Heart left ventricle (tissue), 13 donors: ENCODE measurements at regions not wholly inside any gene's neighbourhood (a gene's known extent, or its start where the extent isn't known, plus 50 kb on each side); places are given as distances from the start of the nearest gene placed in this dataset.
"Not testable (repeated sequence)": the region's sequence is repeated elsewhere in the genome, so short reads cannot be mapped to it uniquely, and the experiment has no call there.

Experiments used
- POLR2A ChIP-seq, 2 donors: fragments of 450-650 bp; IDR thresholded peaks; one replicate each; pipeline ENCODE4 v1.6.1; 2017; ENCODE audit warnings: antibody characterized with exemption in 2 of 2, mild to moderate bottlenecking in 2 of 2, moderate library complexity in 2 of 2
- TF ChIP-seq, protein P1 (sequence below), 12 donors: fragments of 200-600 bp; sonication (generic) in 4 of 12; IDR thresholded peaks; one replicate each; pipeline versions ENCODE4 v1.5.0 to v1.8.0; 2018 to 2022; ENCODE audit warnings: antibody characterized with exemption in 12 of 12, mild to moderate bottlenecking in 5 of 12
- donor health status: ischemic (EF 13 %, LVEDD 7.1; RV severe dilation, severe dysfunction).
- donor health status: DM: no; HTN: yes; CAD: no.
- donor health status: DM: no; HTN: no; CAD: no.
- donor health status: ischemic (EF 25% LVEDD 6.9; RV normal size, moderate dysfunction).
- donor health status: ischemic (EF 25% LVEDD 5.7; RV mildly dilated, moderate dysfunction).
- donor health status: ischemic (EF 35%, LVEDD 5.7; RV mildly dilated, moderate dysfunction).
- donor health status: nonischemic (EF 11% LVEDD 7.7; RV severe dilation, severe dysfunction).
- donor health status: DM: yes; HTN: yes; CAD: no.
- donor health status: PGD.
- donor health status: ischemic (EF 29% LVEDD 5.4; RV normal size, mild dysfunction).
- donor health status: nonischemic (EF 23%, LVEDD 6.1; RV moderate dilation, normal function).

DNA sequence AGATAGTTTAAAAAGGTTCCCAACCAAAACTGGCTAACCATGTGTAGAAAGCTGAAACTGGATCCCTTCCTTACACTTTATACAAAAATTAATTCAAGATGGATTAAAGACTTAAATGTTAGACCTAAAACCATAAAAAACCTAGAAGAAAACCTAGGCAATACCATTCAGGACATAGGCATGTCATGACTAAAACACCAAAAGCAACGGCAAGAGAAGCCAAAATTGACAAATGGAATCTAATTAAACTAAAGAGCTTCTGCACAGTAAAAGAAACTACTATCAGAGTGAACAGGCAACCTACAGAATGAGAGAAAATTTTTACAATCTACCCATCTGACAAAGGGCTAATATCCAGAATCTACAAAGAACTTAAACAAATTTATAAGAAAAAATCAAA, 379.1 kb upstream of the PIK3R1 start:
- TF ChIP-seq, protein P1, sequence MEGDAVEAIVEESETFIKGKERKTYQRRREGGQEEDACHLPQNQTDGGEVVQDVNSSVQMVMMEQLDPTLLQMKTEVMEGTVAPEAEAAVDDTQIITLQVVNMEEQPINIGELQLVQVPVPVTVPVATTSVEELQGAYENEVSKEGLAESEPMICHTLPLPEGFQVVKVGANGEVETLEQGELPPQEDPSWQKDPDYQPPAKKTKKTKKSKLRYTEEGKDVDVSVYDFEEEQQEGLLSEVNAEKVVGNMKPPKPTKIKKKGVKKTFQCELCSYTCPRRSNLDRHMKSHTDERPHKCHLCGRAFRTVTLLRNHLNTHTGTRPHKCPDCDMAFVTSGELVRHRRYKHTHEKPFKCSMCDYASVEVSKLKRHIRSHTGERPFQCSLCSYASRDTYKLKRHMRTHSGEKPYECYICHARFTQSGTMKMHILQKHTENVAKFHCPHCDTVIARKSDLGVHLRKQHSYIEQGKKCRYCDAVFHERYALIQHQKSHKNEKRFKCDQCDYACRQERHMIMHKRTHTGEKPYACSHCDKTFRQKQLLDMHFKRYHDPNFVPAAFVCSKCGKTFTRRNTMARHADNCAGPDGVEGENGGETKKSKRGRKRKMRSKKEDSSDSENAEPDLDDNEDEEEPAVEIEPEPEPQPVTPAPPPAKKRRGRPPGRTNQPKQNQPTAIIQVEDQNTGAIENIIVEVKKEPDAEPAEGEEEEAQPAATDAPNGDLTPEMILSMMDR (IDR thresholded peaks at IDR 0.05): not testable (repeated sequence)
- not testable (repeated sequence) for TF ChIP-seq POLR2A (IDR thresholded peaks at IDR 0.05)
